Testis (tissue), 2 donors: ENCODE measurements at regions not wholly inside any gene's neighbourhood (a gene's known extent, or its start where the extent isn't known, plus 50 kb on each side); places are given as distances from the start of the nearest gene placed in this dataset.

Source experiments
- DNase-seq: peaks from one replicate; pipeline ENCODE4 v3.0.0-alpha.2; 2019
- H3K27ac ChIP-seq, 2 donors: fragments of 200-600 bp; sonication (generic); one replicate each; pipeline ENCODE4 v1.5.1; 2019
- H3K27me3 ChIP-seq: fragments of 200-600 bp; sonication (generic); one replicate; pipeline ENCODE4 v1.5.1; 2019
- H3K36me3 ChIP-seq: fragments of 200-600 bp; sonication (generic); one replicate; pipeline ENCODE4 v1.5.1; 2017; ENCODE audit warnings: low read depth; ENCODE audit errors: missing control alignments
- H3K4me1 ChIP-seq: fragments of 200-600 bp; sonication (generic); one replicate; pipeline ENCODE4 v1.5.1; 2019
- H3K4me3 ChIP-seq, 2 donors: fragments of 200-600 bp; sonication (generic); one replicate each; pipeline ENCODE4 v1.5.1; 2017 to 2019
- H3K9me3 ChIP-seq: fragments of 200-600 bp; sonication (generic); one replicate; pipeline ENCODE4 v1.5.1; 2017
- CTCF ChIP-seq, 3 experiments: fragments of 450-650 bp in 2 of 3; fragments of 200-600 bp in 1 of 3; sonication (generic) in 1 of 3; IDR thresholded peaks; one replicate each; pipeline ENCODE4 v1.5.1; 2016 to 2019; ENCODE audit warnings: antibody characterized with exemption in 3 of 3, mild to moderate bottlenecking in 2 of 3, moderate library complexity in 1 of 3
- POLR2A ChIP-seq: fragments of 450-650 bp; IDR thresholded peaks from one replicate; pipeline ENCODE4 v1.6.1; 2017; ENCODE audit warnings: antibody characterized with exemption, mild to moderate bottlenecking, moderate library complexity
- WGBS, 2 donors: methylation state at CpG; one replicate each; pipeline ENCODE4 v1.1.5; 2018; 5-methylcytosine and 5-hydroxymethylcytosine counted together
- intact Hi-C: fragments of 100-400 bp; cut with DNase I; formaldehyde crosslinking; loops from one replicate; pipeline ENCODE4 v1.15.1; 2023; ENCODE audit warnings: low total_unique reads

GRCh38 chr5:68122439-68123328 lies 92.9 kb upstream of the PIK3R1 start:
- intact Hi-C loops: no loop called here
- no peak overlapping the region for H3K4me3 ChIP-seq
- H3K27ac ChIP-seq: peak overlapping the region in 1 of 2 donors; percentile 30
- H3K27me3 ChIP-seq: no peaks in the 10 kb centered on the region
- H3K9me3 ChIP-seq: no peaks in the 10 kb centered on the region
- no peak for TF ChIP-seq POLR2A
- no peak for TF ChIP-seq CTCF (IDR thresholded peaks at IDR 0.05)
- no peaks in the 10 kb centered on the region for H3K4me1 ChIP-seq
- 86 to 87% methylated on average over 4 to 7 of the region's 7 CpGs for WGBS, 2 donors
- H3K36me3 ChIP-seq: no peaks in the 10 kb centered on the region
- no peak for DNase-seq

- no peak overlapping the region for H3K4me3 ChIP-seq
- H3K9me3 ChIP-seq: no peaks in the 10 kb centered on the region
- intact Hi-C loops: no loop called here
- WGBS, 2 donors: 25 to 48% methylated on average over 2 of the region's 2 CpGs
- H3K27me3 ChIP-seq: no peaks in the 10 kb centered on the region
- H3K4me1 ChIP-seq: no peaks in the 10 kb centered on the region
- H3K36me3 ChIP-seq: no peaks in the 10 kb centered on the region
- no peak overlapping the region for H3K27ac ChIP-seq
- TF ChIP-seq POLR2A: no peak
- TF ChIP-seq CTCF (IDR thresholded peaks at IDR 0.05): no peak
- no peak for DNase-seq
These were observed 98.6 kb upstream of the PIK3R1 start for GRCh38 chr5:68116868-68117411.

- DNase-seq: no peak
These were observed 99.1 kb upstream of the PIK3R1 start for GRCh38 chr5:68116408-68116807.

GRCh38 chr5:68115584-68115983 lies 100.0 kb upstream of the PIK3R1 start:
- Histone ChIP-seq H3K9me3 (no peaks in the 10 kb centered on the region), H3K27me3 (no peaks in the 10 kb centered on the region), H3K36me3 (no peaks in the 10 kb centered on the region), H3K4me3 (no peak overlapping the region), H3K4me1 (no peaks in the 10 kb centered on the region), H3K27ac (no peak overlapping the region)
- intact Hi-C loops: no loop called here
- no peak for DNase-seq
- WGBS, 2 donors: 87 to 88% methylated on average over 2 of the region's 2 CpGs
- TF ChIP-seq CTCF (IDR thresholded peaks at IDR 0.05): no peak
- TF ChIP-seq POLR2A: no peak

More at GRCh38 chr5:68116408-68116807, 99.1 kb upstream of the PIK3R1 start:
- intact Hi-C loops: no loop called here
- Histone ChIP-seq H3K9me3 (no peaks in the 10 kb centered on the region), H3K4me1 (no peaks in the 10 kb centered on the region), H3K27me3 (no peaks in the 10 kb centered on the region), H3K27ac (no peak overlapping the region), H3K4me3 (no peak overlapping the region), H3K36me3 (no peaks in the 10 kb centered on the region)
- WGBS, 2 donors: 65 to 93% methylated on average over 2 of the region's 2 CpGs
- TF ChIP-seq CTCF (IDR thresholded peaks at IDR 0.05) (no peak), POLR2A (no peak)
